ENCODE measurements at regions not wholly inside any gene's neighbourhood (a gene's known extent, or its start where the extent isn't known, plus 50 kb on each side); places are given as distances from the start of the nearest gene placed in this dataset.
A peak's percentile ranks its signal among the peaks of the same experiment; 100 is the strongest.
"Not testable (repeated sequence)": the region's sequence is repeated elsewhere in the genome, so short reads cannot be mapped to it uniquely, and the experiment has no call there.

- Histone ChIP-seq H3K4me3 (ENCODE audit: low read depth, low read length) (no peak overlapping the region), H3K36me3 (no peaks in the 10 kb centered on the region), H3K27me3 (ENCODE audit: insufficient read depth, low read depth, severe bottlenecking) (no peaks in the 10 kb centered on the region), H3K9me3 (ENCODE audit: severe bottlenecking) (no peaks in the 10 kb centered on the region), H3K27ac (no peak overlapping the region)
- DNase-seq = no peak
- no peak for TF ChIP-seq CTCF (IDR thresholded peaks at IDR 0.05; ENCODE audit: low read depth, low read length)
Observed at GRCh38 chr11:71129624-71130023, 122.8 kb downstream of the SHANK2 start.

GRCh38 chr11:71127806-71128205 lies 124.6 kb downstream of the SHANK2 start:
- Histone ChIP-seq H3K9me3 (ENCODE audit: severe bottlenecking) (no peaks in the 10 kb centered on the region), H3K4me3 (ENCODE audit: low read depth, low read length) (no peak overlapping the region), H3K36me3 (no peaks in the 10 kb centered on the region), H3K27ac (no peak overlapping the region), H3K27me3 (ENCODE audit: insufficient read depth, low read depth, severe bottlenecking) (no peaks in the 10 kb centered on the region)
- no peak for DNase-seq
- TF ChIP-seq CTCF (IDR thresholded peaks at IDR 0.05; ENCODE audit: low read depth, low read length) = no peak

GRCh38 chr11:71126401-71126800 lies 126.0 kb downstream of the SHANK2 start:
- H3K36me3 ChIP-seq; H3K27me3 ChIP-seq (ENCODE audit: insufficient read depth, low read depth, severe bottlenecking); H3K4me3 ChIP-seq (ENCODE audit: low read depth, low read length); H3K27ac ChIP-seq; H3K9me3 ChIP-seq (ENCODE audit: severe bottlenecking); DNase-seq: not testable (repeated sequence)

GRCh38 chr11:71125150-71125549 lies 127.2 kb downstream of the SHANK2 start:
- Histone ChIP-seq H3K27me3 (ENCODE audit: insufficient read depth, low read depth, severe bottlenecking) (no peaks in the 10 kb centered on the region), H3K27ac (no peak overlapping the region), H3K9me3 (ENCODE audit: severe bottlenecking) (no peaks in the 10 kb centered on the region), H3K36me3 (no peaks in the 10 kb centered on the region), H3K4me3 (ENCODE audit: low read depth, low read length) (no peak overlapping the region)
- no peak for TF ChIP-seq CTCF (IDR thresholded peaks at IDR 0.05; ENCODE audit: low read depth, low read length)
- no peak for DNase-seq

- Histone ChIP-seq H3K4me3 (ENCODE audit: low read depth, low read length) (no peak overlapping the region), H3K9me3 (ENCODE audit: severe bottlenecking) (no peaks in the 10 kb centered on the region), H3K27ac (no peak overlapping the region), H3K27me3 (ENCODE audit: insufficient read depth, low read depth, severe bottlenecking) (no peaks in the 10 kb centered on the region), H3K36me3 (no peaks in the 10 kb centered on the region)
- TF ChIP-seq CTCF (IDR thresholded peaks at IDR 0.05; ENCODE audit: low read depth, low read length) = no peak
- DNase-seq = no peak
Observed at GRCh38 chr11:71124127-71124526, 128.2 kb downstream of the SHANK2 start.

GRCh38 chr11:71120471-71120896 lies 131.9 kb downstream of the SHANK2 start:
- Histone ChIP-seq H3K4me3 (ENCODE audit: low read depth, low read length) (no peak overlapping the region), H3K36me3 (no peaks in the 10 kb centered on the region), H3K9me3 (ENCODE audit: severe bottlenecking) (no peaks in the 10 kb centered on the region), H3K27ac (no peak overlapping the region), H3K27me3 (ENCODE audit: insufficient read depth, low read depth, severe bottlenecking) (no peaks in the 10 kb centered on the region)
- TF ChIP-seq CTCF (IDR thresholded peaks at IDR 0.05; ENCODE audit: low read depth, low read length) = peak; percentile 87
- DNase-seq = peak; percentile 83
